ENCODE measurements at regions not wholly inside any gene's neighbourhood (a gene's known extent, or its start where the extent isn't known, plus 50 kb on each side); places are given as distances from the start of the nearest gene placed in this dataset.

GRCh38 chr5:9801908-9802307 lies 171.8 kb upstream of the TAS2R1 start:
- Histone ChIP-seq H4K91ac (ENCODE audit: insufficient read length, low read depth, low read length) (no peak overlapping the region), H3K56ac (ENCODE audit: insufficient read length, low read depth, low read length) (no peak overlapping the region), H4K8ac (replicated peaks; ENCODE audit: insufficient read length, low read depth, low read length) (no peak overlapping the region), H2BK20ac (ENCODE audit: low read depth, low read length, poor library complexity, severe bottlenecking) (no peak overlapping the region), H3K23ac (ENCODE audit: insufficient read length, low read depth, low read length) (no peak overlapping the region), H3K4ac (ENCODE audit: low read depth, low read length) (no peak overlapping the region), H2BK12ac (ENCODE audit: insufficient read length, low read depth, low read length) (no peak overlapping the region), H2BK15ac (ENCODE audit: low read depth, low read length) (no peak overlapping the region), H2BK5ac (ENCODE audit: insufficient read length, low read length) (no peak overlapping the region), H4K5ac (ENCODE audit: insufficient read length, low read depth, low read length) (no peak overlapping the region), H2BK120ac (ENCODE audit: low read depth, low read length, poor library complexity, severe bottlenecking) (no peak overlapping the region), H3K14ac (ENCODE audit: insufficient read depth, low read length) (no peak overlapping the region), H3K79me1 (ENCODE audit: insufficient read depth, low read depth, low read length, poor library complexity, severe bottlenecking) (no peaks in the 10 kb centered on the region), H3K4me2 (ENCODE audit: insufficient read depth, insufficient read length, low read length) (no peak overlapping the region), H3K9me3 (ENCODE audit: control insufficient read depth, low read depth, low read length) (no peaks in the 10 kb centered on the region), H3K9ac (ENCODE audit: extremely low read depth, insufficient read length, low read length) (no peak overlapping the region), H3K27ac (ENCODE audit: insufficient read length, low read depth, low read length) (no peak overlapping the region), H3K23me2 (ENCODE audit: insufficient read length, low read depth, low read length, poor library complexity, severe bottlenecking) (no peaks in the 10 kb centered on the region), H3K79me2 (ENCODE audit: insufficient read depth, low read length) (no peaks in the 10 kb centered on the region), H2AK5ac (ENCODE audit: insufficient read length, low read length) (no peak overlapping the region), H3K27me3 (ENCODE audit: insufficient read depth, low read length) (no peaks in the 10 kb centered on the region), H4K20me1 (ENCODE audit: control insufficient read depth, insufficient read depth, insufficient read length) (no peaks in the 10 kb centered on the region), H3T11ph (ENCODE audit: low read length) (no peak overlapping the region), H2AFZ (ENCODE audit: low read length) (no peak overlapping the region), H3K18ac (ENCODE audit: insufficient read length, low read depth, low read length) (no peak overlapping the region), H3K4me1 (ENCODE audit: insufficient read depth, low read length) (no peaks in the 10 kb centered on the region)
- Mint-ChIP-seq H3K27me3 (ENCODE audit: low read depth) (no peaks in the 10 kb centered on the region), H3K9me3 (peaks cover 1 to 6% of the 10 kb centered on the region in 2 experiments; a peak in 3 of 5 replicates), H3K36me3 (ENCODE audit: insufficient read depth in 1 of 3, low read depth in 3 of 3) (no peaks in the 10 kb centered on the region; a peak in 2 of 7 replicates), H3K4me1 (no peaks in the 10 kb centered on the region), H3K4me3 (no peak overlapping the region), H3K27ac (no peak overlapping the region)
- no CpG with 5 or more reads among the region's 2 CpGs for WGBS (ENCODE audit: extremely low coverage, insufficient read length, low lambda C conversion rate)
- no peak for DNase-seq
- TF ChIP-seq CTCF (conservative IDR thresholded peaks at IDR 0.05): no peak; the same call in 1 of the 3 replicates
